ENCODE measurements at regions not wholly inside any gene's neighbourhood (a gene's known extent, or its start where the extent isn't known, plus 50 kb on each side); places are given as distances from the start of the nearest gene placed in this dataset.

GRCh38 chr2:20539776-20540586 is 93.1 kb downstream of the RHOB start:
- DNase-seq (ENCODE audit: low spot score) = no peak

DNA sequence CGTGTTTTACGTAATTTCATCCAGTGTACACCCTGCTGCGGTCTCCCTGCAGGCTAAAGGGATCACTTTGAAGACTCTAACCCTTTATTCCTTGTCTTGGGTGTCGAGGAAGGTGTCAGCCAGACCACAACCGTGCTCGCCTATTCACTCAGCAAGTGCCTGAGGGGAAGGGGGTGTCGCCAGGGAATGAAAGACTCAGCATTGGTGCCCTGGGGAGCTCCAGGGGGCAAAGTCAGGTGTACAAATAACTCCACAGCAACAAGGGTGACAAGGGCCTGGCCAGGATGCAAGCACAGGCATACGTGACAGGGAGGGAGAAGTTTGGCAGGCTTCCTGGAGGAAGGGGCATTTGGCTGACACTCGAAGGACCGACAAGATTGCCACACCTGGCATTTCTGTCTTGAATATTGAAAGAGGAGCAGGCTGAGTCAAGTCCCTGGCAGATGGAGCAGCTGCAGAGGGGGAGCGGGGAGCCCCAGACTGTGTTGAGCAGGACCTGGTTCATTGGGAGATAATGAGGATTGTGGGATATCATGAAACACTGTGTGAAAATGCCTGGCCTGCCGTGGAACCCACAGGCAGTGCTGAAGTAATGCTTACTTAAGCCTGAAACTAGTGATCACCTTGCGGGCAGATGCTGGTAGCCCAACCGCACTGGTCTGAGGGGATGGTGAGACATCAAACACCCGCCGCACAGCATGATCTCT is 93.9 kb downstream of the RHOB start:
- no peak for DNase-seq (ENCODE audit: low spot score)

- no peak for DNase-seq (ENCODE audit: low spot score)
These were observed 94.4 kb downstream of the RHOB start for GRCh38 chr2:20541294-20541640.

DNA sequence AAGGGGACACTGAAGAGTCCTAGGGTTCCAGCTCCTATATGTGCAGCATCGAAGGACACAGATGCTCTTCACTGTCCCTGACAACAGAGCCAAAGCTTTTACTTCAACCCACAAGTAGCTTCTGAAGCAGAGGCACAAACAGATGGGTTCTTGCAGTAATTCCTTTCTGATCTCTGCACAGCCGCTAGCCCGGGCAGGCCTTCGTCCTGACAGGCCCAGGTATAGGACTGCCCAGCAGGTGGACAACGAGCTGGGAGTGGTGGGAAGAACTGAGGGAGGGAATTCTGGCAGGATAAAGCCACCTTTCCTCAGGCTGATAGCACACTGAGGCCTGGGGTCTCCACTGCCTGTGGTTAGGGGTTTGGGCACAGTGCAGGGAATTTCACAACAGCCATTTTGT is 94.8 kb downstream of the RHOB start:
- DNase-seq (ENCODE audit: low spot score) = no peak

GRCh38 chr2:20542269-20542668 is 95.4 kb downstream of the RHOB start:
- no peak for DNase-seq (ENCODE audit: low spot score)

DNA sequence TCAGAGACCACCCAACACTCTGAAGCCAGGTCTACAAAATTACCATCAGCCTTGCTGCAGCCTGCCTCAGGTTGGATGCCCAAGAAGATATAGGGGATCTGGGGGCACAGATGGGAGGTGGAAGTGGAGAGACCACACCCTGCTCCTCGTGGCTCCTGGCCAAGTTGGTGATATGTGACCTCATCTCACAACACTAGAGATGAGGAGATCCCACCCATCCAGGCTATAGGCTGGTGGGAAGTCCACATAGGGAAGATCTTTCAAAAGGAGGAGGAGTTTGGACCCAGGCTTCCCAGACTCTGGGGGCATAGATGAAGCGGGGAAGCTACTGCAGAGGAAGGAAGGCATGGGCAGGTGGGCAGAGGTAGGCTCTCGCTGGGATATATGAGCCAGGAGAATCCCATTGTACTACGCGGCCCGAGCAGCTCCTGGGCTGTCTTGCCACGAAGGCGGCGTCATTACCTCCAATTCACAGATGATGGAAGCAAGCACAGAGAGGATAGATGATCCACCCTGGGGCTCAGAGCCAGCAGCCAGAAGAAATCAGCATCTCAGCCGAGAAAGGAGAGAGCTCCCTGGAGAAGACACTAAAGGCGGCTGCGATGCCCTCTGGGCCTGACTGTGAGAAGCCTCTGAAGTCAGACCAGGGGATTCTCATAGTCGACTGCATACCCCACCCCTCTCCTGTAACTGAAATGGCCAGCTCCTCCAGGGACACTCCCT is 96.0 kb downstream of the RHOB start:
- no peak for DNase-seq (ENCODE audit: low spot score)

- no peak for DNase-seq (ENCODE audit: low spot score)
These were observed 96.7 kb downstream of the RHOB start for GRCh38 chr2:20543469-20544152.

DNA sequence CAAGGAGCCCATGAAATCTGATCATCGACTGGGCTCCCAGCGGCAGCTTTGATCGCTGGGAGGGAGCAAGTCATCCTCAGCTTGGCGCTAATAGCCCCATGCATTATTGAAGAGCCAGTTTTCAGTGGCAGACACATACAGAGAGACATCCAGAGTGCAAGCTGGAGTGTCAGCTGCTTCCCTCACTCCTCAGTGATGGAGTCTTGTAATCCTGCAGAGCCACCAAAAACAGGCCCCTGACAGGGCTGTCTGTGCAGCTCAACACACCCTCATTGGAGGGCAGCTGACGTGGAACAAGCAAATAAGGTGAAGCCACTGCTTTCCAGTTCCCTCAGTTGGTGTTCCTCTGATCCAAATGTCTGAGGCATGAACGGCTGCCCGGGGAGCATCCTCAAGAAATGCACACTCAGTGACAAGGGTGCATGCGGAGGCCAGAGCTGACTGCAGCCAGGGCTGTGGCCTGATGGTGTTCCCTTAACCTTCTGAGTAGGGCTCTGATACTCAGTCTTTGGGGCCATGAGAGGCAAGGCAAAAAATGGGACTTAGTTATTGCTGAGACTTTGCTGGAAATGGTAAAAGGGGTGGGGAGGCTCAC is 97.4 kb downstream of the RHOB start:
- DNase-seq (ENCODE audit: low spot score) = no peak

DNA sequence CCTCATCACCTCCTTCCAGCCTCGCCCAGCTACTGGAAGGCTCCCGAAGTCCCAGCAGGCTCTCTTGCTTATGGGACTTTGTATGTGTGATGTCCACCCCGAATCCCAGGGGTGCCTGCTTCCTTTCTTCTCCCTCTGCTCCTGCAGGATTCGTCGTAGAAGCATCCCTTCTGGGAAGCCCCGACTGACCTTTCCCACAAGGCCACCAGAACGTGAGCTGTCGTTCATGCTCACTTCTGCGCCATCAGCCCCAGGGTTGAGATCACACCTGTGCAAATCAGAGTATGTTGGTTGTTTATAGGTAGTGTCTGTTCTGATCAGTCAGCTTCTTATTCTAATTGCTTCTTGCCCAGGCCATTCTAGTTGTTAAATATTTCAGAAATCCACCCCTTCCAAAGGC is 101.8 kb downstream of the HS1BP3 start:
- DNase-seq (ENCODE audit: low spot score) = no peak

GRCh38 chr2:20549691-20550348 is 101.1 kb downstream of the HS1BP3 start:
- no peak for DNase-seq (ENCODE audit: low spot score)

- DNase-seq (ENCODE audit: low spot score) = no peak
These were observed 99.5 kb downstream of the HS1BP3 start for GRCh38 chr2:20551260-20551944.

DNA sequence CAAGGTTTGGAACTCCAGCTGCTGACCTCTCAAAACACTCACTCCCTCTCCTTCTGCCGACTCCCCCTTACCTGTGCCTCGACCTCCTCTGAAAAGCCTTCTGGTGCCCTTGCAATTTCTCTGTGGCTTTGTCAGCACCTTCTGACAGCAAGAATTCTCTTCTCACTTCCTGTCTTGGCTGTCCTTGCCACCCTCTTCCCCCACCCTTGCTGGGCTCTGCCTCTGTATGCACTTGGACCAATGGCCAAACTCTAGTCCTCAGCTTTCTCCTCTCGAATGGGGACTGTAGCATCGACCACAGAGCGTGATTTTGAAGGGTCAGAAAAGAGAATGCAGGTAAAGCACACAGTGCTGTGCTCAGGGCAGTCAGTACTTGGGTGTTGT is 99.0 kb downstream of the HS1BP3 start:
- no peak for DNase-seq (ENCODE audit: low spot score)

DNA sequence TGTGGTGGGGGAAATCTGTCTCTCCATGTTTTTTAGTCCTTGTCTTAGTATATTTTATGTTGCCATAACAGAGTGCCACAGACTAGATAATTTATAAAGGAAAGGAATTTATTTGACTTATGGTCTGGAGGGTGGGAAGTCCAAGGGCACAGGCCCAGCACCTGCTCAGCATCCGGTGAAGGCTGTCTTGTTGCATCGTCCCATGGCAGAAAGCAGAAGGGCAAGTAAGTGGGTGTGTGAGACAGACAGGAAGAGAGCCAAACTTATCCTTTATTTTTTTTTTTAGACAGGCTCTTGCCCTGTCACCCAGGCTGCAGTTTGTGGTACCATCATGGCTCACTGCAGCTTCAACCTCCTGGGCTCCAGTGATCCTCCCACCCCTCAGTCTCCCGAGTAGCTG is 98.1 kb downstream of the HS1BP3 start:
- DNase-seq (ENCODE audit: low spot score) = no peak

- no peak for DNase-seq (ENCODE audit: low spot score)
These were observed 97.3 kb downstream of the HS1BP3 start for GRCh38 chr2:20553580-20553979.

DNA sequence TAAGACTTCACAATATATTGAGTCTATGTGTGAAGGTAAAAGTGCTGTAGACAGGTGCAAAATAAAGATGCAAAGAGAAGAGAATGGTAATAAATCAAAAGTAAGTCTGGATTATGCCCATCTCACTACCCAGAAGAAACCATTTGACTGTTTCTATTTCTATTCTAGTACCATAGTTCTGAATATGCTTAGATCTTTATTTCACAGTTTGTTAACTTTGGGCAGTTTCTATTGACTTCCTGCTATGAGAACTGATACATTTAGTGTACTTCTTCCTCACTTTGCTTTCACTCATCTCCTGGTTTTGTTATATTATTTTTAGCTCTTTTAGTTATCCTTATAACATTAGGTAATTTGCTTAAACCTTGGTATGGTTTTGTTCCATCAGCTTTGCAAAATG is 94.9 kb downstream of the HS1BP3 start:
- no peak for DNase-seq (ENCODE audit: low spot score)

DNA sequence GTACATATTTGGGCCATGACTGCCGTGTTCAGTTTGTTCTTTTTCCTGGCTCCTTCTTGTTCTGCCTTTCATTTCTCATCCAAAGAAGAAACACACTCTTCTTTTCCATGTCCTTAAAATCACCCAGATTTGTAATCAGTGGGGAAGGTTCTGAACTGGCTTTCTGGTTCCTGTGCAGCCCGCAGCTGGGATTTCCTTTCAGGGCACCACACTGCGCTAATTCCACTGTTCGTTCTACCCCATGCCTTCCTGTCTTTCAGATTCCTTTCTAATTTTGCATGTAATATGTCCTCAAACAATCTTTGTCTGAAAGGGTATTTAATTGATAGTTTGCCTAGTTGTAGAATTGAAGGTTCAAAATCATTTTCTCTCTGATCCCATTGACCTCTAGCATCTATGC is 94.1 kb downstream of the HS1BP3 start:
- DNase-seq (ENCODE audit: low spot score) = no peak

DNA sequence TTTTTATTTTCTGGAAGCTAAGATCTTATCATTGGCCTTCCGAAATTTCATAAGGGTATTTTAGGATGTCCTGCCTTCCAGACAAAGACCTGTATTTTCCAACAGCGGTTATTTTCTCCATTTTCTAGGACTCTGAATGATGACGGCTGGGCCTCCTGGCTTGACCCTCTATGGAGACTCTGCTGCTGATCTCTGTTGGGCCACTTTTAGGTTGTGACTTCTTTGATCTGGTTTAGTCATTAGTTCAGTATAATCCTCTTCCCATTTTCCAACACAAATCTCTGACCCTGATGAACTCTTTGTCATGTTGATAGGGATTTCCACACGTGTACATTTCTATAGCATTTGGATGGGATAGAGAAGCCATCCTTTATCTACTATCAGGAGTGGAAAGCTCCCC is 93.7 kb downstream of the HS1BP3 start:
- DNase-seq (ENCODE audit: low spot score) = no peak

GRCh38 chr2:20557635-20558034 is 93.3 kb downstream of the HS1BP3 start:
- no peak for DNase-seq (ENCODE audit: low spot score)

DNA sequence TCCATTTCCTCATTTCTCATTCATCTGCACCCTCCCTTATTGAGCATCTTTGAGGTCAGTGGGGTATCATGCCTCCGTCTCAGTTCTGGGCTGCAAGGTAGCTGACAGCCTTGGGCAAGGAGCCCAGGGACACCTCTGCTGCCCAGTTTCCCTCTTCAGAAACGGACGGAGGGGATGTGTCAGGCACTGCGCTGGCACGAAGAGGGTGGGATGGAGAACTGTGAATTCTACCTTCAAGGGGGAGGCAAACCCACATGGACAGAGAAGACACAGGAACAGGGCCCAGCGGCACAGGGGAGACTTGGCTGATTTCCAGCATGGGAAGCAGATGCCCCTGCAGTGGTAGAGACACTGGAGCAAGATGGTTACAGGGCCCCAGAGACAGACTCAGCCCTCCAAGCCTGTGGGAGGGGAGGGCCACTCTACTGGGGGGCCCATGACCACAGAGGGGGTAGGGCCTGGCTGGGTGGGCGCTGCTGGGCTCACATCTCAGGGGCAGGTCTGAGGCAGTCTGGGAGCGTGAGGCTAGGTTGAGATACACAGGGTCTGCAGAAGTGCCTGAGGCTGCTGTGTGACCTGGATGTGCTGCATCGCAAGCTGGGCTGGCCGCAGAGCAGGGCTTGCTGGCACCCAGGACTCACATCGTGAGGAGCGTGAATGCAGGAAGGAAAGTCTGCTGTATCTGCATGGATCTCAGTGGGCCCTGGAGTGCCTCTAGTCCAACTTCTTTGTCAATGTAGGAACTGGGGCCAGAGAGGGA is 92.3 kb downstream of the HS1BP3 start:
- DNase-seq (ENCODE audit: low spot score) = no peak

GRCh38 chr2:20559277-20559676 is 91.6 kb downstream of the HS1BP3 start:
- no peak for DNase-seq (ENCODE audit: low spot score)
